Heart right ventricle (tissue), 16 donors: ENCODE measurements at regions not wholly inside any gene's neighbourhood (a gene's known extent, or its start where the extent isn't known, plus 50 kb on each side); places are given as distances from the start of the nearest gene placed in this dataset.

ENCODE experiments used
- ATAC-seq, 8 donors: fragments of 200-7000 bp; cut with Tn5 transposase; one replicate each; pipeline ENCODE4 v1.9.1; 2020; ENCODE audit warnings: mild to moderate bottlenecking in 8 of 8, moderate library complexity in 8 of 8, moderate number of reproducible peaks in 1 of 8
- DNase-seq, 2 donors: peaks; one replicate each; pipeline ENCODE4 v3.0.0-alpha.2; 2020
- H3K27ac ChIP-seq, 10 donors: fragments of 200-600 bp; sonication (generic) in 2 of 10; one replicate each; pipeline versions ENCODE4 v1.5.0 to v1.8.0; 2020 to 2022; ENCODE audit warnings: mild to moderate bottlenecking in 3 of 10
- H3K27me3 ChIP-seq, 7 donors: fragments of 200-600 bp; one replicate each; pipeline ENCODE4 v1.8.0; 2021 to 2022; ENCODE audit warnings: mild to moderate bottlenecking in 2 of 7
- H3K36me3 ChIP-seq, 9 donors: fragments of 200-600 bp; sonication (generic) in 1 of 9; one replicate each; pipeline versions ENCODE4 v1.5.0 to v1.8.0; 2020 to 2022; ENCODE audit warnings: mild to moderate bottlenecking in 2 of 9
- H3K4me1 ChIP-seq, 9 donors: fragments of 200-600 bp; sonication (generic) in 1 of 9; one replicate each; pipeline versions ENCODE4 v1.5.0 to v1.8.0; 2020 to 2022; ENCODE audit warnings: mild to moderate bottlenecking in 4 of 9
- H3K4me3 ChIP-seq, 10 donors: fragments of 200-600 bp; sonication (generic) in 2 of 10; one replicate each; pipeline versions ENCODE4 v1.5.0 to v1.8.0; 2020 to 2022; ENCODE audit warnings: mild to moderate bottlenecking in 7 of 10, moderate library complexity in 2 of 10
- H3K9me3 ChIP-seq, 11 donors: fragments of 200-600 bp in 10 of 11; sonication (generic) in 2 of 11; one replicate each; pipeline versions ENCODE4 v1.5.0 to v1.8.0; 2013 to 2022; ENCODE audit warnings: mild to moderate bottlenecking in 2 of 11, control low read depth in 1 of 11, moderate library complexity in 1 of 11
- CTCF ChIP-seq, 9 donors: fragments of 200-600 bp; sonication (generic) in 2 of 9; IDR thresholded peaks; one replicate each; pipeline versions ENCODE4 v1.5.0 to v1.8.0; 2021 to 2022; ENCODE audit warnings: antibody characterized with exemption in 9 of 9, mild to moderate bottlenecking in 5 of 9, moderate library complexity in 1 of 9
- WGBS, 2 donors: extraction: QIAGEN DNeasy Blood & Tissue Kit; methylation state at CpG; one replicate each; pipeline ENCODE4 v1.1.7; 2013; ENCODE audit warnings: inconsistent platforms in 1 of 2; 5-methylcytosine and 5-hydroxymethylcytosine counted together
- intact Hi-C, 10 donors: fragments of 100-400 bp; cut with DNase I; formaldehyde crosslinking; loops; one replicate each; pipeline versions ENCODE4 v1.11.1 to v1.14.2; 2022
- donor health status: Arrhythmogenic right ventricular cardiomyopathy.
- donor health status: ischemic (EF 13 %, LVEDD 7.1; RV severe dilation, severe dysfunction).
- donor health status: healthy with polysubstance abuse.
- donor health status: DM: no; HTN: yes; CAD: no.
- donor health status: DM: no; HTN: no; CAD: no.
- donor health status: ischemic (EF 25% LVEDD 6.9; RV normal size, moderate dysfunction).
- donor health status: ischemic (EF 25% LVEDD 5.7; RV mildly dilated, moderate dysfunction).
- donor health status: healthy.
- donor health status: DM: yes; HTN: yes; CAD: no.
- donor health status: Ischemic cardiomyopathy.
- donor health status: ischemic (EF 35%, LVEDD 5.7; RV mildly dilated, moderate dysfunction).
- donor health status: nonischemic (EF 11% LVEDD 7.7; RV severe dilation, severe dysfunction).
- donor health status: DM: yes; HTN: yes; CAD: no.
- donor health status: PGD.
- donor health status: ischemic (EF 29% LVEDD 5.4; RV normal size, mild dysfunction).
- donor health status: nonischemic (EF 23%, LVEDD 6.1; RV moderate dilation, normal function).

GRCh38 chrX:45845142-45845541 is 644.5 kb upstream of the DIPK2B start:
- H3K4me1 ChIP-seq, result peaks cover 0 to 5% (median 0%) of the 10 kb centered on the region in 9 donors
- H3K27me3 ChIP-seq, result peaks cover 0 to 63% (median 0%) of the 10 kb centered on the region in 7 donors
- intact Hi-C loops, result loop anchor here in 4 of 10 donors (5.0 to 10.0 kb wide), 4 partner anchors 250 to 520 kb away; no protein-coding TSS in a partner anchor
- ATAC-seq, result no peak
- H3K4me3 ChIP-seq, result no peak overlapping the region
- TF ChIP-seq CTCF (IDR thresholded peaks at IDR 0.05), result no peak
- H3K9me3 ChIP-seq, result no peaks in the 10 kb centered on the region
- H3K36me3 ChIP-seq, result no peaks in the 10 kb centered on the region
- no peak overlapping the region for H3K27ac ChIP-seq
- DNase-seq, result no peak
- 95 to 97% methylated on average over 5 of the region's 5 CpGs for WGBS, 2 donors

GRCh38 chrX:45843518-45843917 is 642.8 kb upstream of the DIPK2B start:
- intact Hi-C loops, result loop anchor here in 4 of 10 donors (5.0 to 10.0 kb wide), 4 partner anchors 249 to 519 kb away; no protein-coding TSS in a partner anchor
- Histone ChIP-seq H3K4me1 (no peaks in the 10 kb centered on the region), H3K27ac (no peak overlapping the region), H3K9me3 (no peaks in the 10 kb centered on the region), H3K36me3 (no peaks in the 10 kb centered on the region), H3K27me3 (peaks cover 0 to 59% (median 0%) of the 10 kb centered on the region in 7 donors), H3K4me3 (no peak overlapping the region)
- ATAC-seq, result no peak
- 17 to 33% methylated on average over 1 of the region's 1 CpG for WGBS, 2 donors
- no peak for DNase-seq
- TF ChIP-seq CTCF (IDR thresholded peaks at IDR 0.05), result peak in 6 of 9 donors; percentile 7 to 42 (median 30)

- Histone ChIP-seq H3K36me3 (no peaks in the 10 kb centered on the region), H3K27ac (no peak overlapping the region), H3K9me3 (no peaks in the 10 kb centered on the region), H3K4me3 (no peak overlapping the region), H3K27me3 (peaks cover 0 to 55% (median 0%) of the 10 kb centered on the region in 7 donors), H3K4me1 (no peaks in the 10 kb centered on the region)
- WGBS, 2 donors, result 40 to 71% methylated on average over 1 of the region's 1 CpG
- no peak for ATAC-seq
- intact Hi-C loops, result loop anchor here in 4 of 10 donors (5.0 to 10.0 kb wide), 4 partner anchors 248 to 518 kb away; no protein-coding TSS in a partner anchor
- DNase-seq, result no peak
- TF ChIP-seq CTCF (IDR thresholded peaks at IDR 0.05), result no peak
Measured at GRCh38 chrX:45842926-45843315, 642.2 kb upstream of the DIPK2B start.

GRCh38 chrX:45842207-45842925 is 641.7 kb upstream of the DIPK2B start:
- peaks cover 0 to 53% (median 0%) of the 10 kb centered on the region in 7 donors for H3K27me3 ChIP-seq
- H3K4me3 ChIP-seq, result no peak overlapping the region
- ATAC-seq, result no peak
- no peak for DNase-seq
- H3K4me1 ChIP-seq, result no peaks in the 10 kb centered on the region
- no peaks in the 10 kb centered on the region for H3K9me3 ChIP-seq
- WGBS, 2 donors, result 75 to 76% methylated on average over 2 of the region's 2 CpGs
- no peak overlapping the region for H3K27ac ChIP-seq
- intact Hi-C loops, result loop anchor here in 4 of 10 donors (5.0 to 10.0 kb wide), 4 partner anchors 248 to 518 kb away; no protein-coding TSS in a partner anchor
- H3K36me3 ChIP-seq, result no peaks in the 10 kb centered on the region
- TF ChIP-seq CTCF (IDR thresholded peaks at IDR 0.05), result no peak
